Eye (tissue), 1 donor: ENCODE measurements at regions not wholly inside any gene's neighbourhood (a gene's known extent, or its start where the extent isn't known, plus 50 kb on each side); places are given as distances from the start of the nearest gene placed in this dataset.
"Not testable (repeated sequence)": the region's sequence is repeated elsewhere in the genome, so short reads cannot be mapped to it uniquely, and the experiment has no call there.

Source experiments
- DNase-seq: peaks from one replicate; pipeline ENCODE4 v3.0.0-alpha.2; 2015

DNA sequence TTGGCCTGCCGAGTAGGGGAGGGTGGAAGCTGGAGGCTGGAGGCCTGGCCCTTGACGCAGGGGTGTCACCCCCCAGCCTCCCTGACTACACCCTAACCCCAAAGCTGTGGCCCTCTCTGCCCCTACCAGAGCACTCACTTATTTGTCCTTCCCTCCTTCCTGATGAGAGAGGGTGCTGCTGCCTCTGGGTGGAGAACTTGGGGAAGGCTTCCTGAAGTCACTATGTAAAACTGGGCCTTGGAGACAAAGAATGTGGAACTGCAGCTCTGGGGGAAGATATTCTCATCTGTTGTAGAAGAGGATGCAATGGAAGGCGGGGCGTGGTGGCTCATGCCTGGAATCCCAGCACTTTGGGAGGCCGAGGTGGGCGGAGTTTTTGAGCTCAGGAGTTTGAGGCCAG is 485.2 kb downstream of the ZNF536 start:
- no peak for DNase-seq

GRCh38 chr19:30856786-30857185 is 484.6 kb downstream of the ZNF536 start:
- DNase-seq: no peak

DNA sequence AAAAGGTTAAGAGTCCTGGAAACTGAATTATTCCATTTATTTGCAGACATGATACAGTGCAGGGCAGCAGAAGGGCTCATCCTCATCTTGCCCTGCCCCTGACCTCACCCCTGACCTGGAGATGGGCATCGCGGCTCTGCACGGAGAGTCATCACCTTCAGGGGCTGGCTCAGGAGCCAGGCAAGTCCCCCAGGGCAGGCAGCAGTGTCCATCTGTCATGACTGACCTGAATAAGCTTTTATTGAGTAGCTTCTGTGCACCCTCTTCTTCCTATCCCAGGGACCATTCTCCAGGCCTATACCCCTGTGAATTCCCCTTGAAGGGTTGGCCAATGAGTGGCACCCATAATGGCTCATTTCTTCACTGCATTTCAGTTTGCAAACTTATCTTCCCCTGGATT is 484.2 kb downstream of the ZNF536 start:
- no peak for DNase-seq

GRCh38 chr19:30855442-30855841 is 483.3 kb downstream of the ZNF536 start:
- DNase-seq: no peak

DNA sequence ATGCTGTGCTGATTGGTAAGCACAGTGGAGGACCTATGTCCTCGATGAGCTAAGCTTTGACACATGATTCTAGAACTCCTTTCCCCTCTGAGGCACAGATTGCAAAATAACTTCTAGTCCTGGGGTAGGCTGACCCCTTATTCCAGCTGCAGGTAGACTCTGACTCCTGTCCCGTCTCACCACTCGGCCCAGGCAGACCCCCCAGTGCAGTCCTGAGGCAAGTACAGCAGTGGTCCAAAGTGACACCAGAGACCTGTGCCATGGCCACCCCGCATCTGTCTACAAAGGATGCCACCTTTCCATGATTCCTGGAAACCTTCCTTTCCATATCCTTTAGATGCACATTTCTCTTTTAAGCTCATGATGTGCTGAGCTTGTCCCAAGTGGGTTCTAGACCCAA is 482.5 kb downstream of the ZNF536 start:
- DNase-seq: no peak

GRCh38 chr19:30854207-30854606 is 482.0 kb downstream of the ZNF536 start:
- DNase-seq: no peak

GRCh38 chr19:30853036-30853435 is 480.9 kb downstream of the ZNF536 start:
- no peak for DNase-seq

GRCh38 chr19:30852168-30852567 is 480.0 kb downstream of the ZNF536 start:
- no peak for DNase-seq

DNA sequence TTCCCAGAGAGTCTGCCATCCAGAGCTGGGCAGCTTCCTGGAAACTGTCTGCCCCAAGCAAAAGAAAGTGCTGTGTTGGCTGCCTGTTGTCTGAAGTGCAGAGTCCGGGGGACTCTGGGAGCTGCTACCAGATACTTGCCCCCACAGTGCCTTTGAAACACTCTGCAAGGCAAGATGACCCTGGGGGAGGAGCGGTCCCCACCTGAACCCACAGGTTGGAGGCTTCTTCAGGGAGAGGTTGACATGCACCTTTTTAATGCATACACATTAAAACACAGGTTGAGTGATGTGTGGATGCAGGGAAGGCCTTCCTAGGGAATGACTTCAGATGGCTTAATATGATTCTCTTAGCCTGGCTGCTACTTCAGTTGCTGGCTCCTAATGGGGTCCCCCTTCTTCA is 479.5 kb downstream of the ZNF536 start:
- no peak for DNase-seq

DNA sequence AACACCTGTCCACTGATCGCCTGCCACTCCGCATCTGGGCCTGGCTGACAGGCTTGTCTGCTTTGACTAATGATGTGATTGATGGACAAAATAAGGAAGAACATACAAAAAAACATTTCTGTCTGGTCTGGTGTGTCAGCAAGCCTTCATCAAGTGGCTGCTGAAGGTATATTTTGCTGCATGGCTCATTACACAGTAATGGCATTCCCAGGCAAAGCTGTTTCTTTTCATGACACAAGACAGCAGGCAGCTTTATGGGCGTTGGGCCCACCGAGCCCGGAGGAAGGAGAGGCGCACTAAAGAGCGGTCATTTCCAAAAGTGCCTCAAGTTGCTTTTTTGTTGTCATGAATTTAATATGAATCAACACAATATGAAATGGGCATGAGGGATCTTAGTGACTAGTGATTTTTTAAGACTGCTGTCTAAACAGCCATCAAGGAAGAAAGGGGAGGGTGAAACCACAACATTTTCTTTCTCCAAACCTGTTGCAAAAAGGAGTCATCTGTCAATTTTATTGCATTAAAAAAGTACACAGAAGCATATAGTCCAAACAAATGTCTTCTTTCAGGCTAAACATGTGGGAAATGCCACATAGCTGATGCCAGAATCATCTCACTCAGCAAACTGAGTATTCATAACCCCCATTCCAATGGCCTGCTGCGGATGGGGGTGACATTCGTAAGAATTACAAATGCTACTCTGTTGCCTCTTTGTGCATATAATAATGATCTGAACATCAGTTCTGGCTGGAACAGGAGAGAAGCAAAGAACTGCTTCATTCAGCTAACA is 476.6 kb downstream of the ZNF536 start:
- peak; percentile 42 for DNase-seq

DNA sequence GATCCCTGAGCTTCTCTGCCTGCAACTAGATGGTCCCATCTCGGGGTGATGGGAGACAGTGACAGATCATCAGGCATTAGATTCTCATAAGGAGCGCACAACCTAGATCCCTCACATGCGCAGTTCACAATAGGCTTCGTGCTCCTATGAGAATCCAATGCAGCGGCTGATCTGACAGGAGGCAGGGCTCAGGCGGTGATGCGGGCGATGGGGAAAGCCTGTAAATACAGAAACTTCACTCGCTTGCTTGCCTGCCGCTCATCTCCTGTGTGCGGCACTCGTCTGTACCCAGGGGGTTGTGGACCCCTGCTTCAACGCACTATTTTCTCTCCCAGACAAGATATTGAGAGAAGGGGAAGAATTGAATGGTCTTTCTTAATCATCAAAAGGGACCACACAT is 473.9 kb downstream of the ZNF536 start:
- DNase-seq: no peak

- no peak for DNase-seq
Measured at GRCh38 chr19:30842926-30843325, 470.7 kb downstream of the ZNF536 start.

- no peak for DNase-seq
Measured at GRCh38 chr19:30841934-30842333, 469.8 kb downstream of the ZNF536 start.

DNA sequence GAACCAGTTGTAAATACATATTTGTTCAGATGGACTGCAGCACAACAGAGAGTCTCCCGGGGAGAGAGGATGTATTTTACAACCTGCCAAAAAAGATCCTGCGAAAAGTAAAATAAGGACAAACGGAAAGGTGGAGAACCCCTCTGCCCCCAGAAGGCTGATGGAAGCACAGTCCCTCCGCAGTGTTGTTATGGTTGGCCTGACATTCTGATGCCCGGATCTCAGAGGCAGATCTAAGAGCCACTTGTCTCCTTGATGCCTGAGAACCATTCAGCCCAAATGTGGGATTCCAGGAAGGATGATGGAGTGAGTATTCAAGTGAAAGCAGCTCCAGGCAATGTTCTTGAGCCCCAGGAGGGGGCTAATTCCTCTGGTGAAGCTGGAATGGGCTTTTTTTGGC is 458.7 kb downstream of the ZNF536 start:
- no peak for DNase-seq

DNA sequence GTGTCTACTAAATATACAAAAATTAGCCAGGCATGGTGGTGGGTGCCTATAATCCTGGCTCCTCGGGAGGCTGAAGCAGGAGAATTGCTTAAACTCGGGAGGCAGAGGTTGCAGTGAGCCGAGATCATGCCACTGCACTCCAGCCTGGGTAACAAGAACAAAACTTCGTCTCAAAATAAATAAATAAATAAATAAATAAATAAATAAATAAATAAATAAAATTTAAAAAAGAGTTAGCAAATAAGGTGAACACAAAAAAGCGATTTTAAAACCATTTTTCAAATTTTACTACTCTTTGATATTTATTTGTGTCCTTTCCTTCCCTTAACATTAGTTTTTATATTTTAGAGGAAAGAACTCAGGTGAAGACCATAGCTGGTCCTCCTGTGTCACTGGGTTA is 453.3 kb downstream of the ZNF536 start:
- DNase-seq: not testable (repeated sequence)

- DNase-seq: no peak
Measured at GRCh38 chr19:30824809-30825208, 452.6 kb downstream of the ZNF536 start.

DNA sequence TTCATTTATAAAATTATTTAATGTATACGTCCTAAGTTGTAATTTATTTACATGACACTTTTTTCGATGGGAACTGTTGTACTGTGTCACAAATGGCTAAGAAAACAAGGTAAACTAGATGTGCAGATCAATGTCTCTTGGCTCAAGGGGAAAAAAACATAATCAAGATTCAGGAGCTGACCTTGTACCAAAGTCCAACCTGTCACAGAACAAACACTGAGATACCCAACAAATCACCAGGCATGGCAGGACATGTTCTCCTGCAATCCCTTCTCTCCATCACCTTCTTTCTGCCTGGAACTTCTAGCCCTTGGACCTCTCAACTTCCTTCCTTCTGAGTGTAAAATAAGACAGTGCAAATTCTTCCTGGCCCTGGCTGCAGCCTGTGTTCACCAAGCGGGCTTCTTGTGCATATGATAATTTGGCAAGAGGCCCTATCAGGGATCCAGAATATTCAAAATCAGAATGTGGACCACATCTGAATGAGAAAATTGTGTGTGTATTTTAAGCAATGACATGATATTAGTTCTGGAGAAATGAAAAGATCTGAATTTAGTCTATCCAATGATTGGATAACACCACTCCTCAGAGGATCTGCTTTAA is 445.9 kb downstream of the ZNF536 start:
- no peak for DNase-seq

DNA sequence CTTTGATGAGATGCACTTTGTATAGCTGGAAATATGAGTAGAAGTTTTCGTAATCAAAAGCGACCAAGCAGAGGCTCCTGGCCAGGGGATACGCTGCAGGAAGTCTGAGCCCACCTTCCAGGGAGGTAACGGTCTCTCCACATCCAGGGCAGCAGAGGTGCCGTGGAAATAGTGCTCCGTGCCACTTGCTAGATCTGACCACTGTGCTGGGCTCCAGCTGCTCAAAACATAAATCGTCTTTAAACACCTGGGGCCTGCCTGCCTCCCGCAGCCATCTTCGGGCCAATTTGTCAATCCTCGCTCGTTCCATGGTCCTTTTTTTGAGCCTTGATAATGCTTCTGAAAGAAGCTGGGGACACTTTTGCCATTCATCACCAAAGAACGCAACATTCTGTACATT is 445.0 kb downstream of the ZNF536 start:
- no peak for DNase-seq

DNA sequence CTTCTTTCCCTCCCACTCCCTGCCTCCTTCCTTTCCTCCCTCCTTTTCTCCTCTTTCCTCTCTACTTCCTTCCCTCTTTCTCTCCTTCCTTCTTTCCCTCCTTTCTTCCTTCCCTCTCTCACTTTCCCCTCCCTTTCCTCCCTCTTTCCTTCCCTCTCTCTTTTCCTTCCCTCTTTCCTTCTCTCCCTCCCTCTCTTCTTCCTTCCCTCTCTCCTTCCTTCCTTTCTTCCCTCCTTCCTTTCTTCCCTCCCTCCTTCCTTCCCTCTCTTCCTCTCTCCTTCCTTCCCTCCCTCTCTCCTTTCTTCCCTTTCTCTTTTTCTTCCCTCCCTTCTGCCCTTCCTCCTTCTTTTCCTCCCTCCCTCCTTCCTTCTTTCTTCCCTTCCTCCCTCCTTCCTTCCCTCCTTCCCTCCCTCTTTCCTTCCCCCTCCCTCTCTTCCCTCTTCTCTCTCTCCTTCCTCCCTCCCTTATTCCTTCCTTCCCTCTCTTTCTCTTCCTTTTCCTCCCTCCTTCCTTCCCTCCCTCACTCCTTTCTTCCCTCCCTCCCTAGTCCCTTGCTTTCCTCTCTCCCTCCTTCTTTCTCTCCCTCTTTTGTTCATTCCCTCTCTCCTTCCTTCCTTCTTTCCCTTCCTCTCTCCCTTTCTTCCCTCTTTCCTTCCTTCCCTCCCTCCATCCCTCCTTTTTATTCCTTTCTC is 443.9 kb downstream of the ZNF536 start:
- DNase-seq: no peak

- no peak for DNase-seq
Measured at GRCh38 chr19:30812099-30812678, 440.0 kb downstream of the ZNF536 start.

DNA sequence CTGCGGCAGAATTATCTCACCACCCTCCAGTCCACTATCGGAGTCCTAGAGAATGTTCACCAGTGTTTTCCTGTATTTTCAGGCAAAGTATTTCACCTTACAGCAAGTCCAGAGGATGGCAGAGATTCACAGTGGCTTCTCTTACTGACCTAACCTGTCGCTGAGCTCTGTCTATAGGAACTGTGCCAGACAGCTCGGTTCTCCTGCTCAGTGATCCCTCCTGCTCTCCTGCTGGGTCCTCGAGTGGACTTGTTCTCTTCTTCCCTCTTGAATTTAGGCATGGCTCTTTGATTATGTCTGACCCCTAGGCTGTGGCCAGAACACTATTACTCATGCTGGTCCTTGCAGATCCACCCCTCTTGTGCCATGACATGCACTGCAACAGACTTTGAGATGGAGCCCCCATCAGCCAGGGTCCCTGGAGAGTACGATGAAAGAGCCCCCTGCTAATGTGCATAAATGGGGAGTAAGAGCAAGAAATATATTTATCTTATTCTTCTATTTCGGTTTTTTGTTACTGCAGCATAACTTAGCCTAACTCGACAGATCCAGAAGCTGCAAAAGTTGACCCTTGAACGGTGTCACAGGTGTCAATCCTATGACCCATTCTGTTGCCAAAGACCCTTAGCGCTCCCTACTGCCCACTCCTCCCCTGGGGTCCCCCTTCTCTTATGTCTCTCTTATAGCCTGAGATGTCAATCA is 439.4 kb downstream of the ZNF536 start:
- no peak for DNase-seq

- DNase-seq: no peak
Measured at GRCh38 chr19:30810726-30811125, 438.5 kb downstream of the ZNF536 start.

DNA sequence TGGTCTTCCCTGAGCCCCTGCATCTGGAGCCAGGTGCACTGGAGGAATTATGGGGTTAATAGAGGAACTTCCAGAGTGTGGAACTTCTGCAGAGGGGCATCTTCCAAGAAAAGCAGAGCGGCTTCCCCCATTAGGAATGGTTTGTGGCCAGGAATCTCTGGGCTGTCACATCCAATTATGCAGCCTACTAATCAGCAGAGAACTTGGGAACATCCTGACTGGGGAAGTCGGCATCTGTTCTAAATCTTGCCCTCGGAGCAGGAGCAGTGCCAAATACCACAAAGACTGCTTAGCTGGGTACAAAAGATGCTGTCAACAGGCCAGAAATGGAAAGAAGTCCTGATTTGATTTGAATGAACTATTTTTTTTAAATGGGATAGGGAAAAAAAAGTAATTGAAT is 435.1 kb downstream of the ZNF536 start:
- peak; percentile 20 for DNase-seq
